Esophagus (tissue), 2 donors: ENCODE measurements at regions not wholly inside any gene's neighbourhood (a gene's known extent, or its start where the extent isn't known, plus 50 kb on each side); places are given as distances from the start of the nearest gene placed in this dataset.

ENCODE experiments used
- H3K27ac ChIP-seq, 2 donors: one replicate each; pipeline ENCODE4 v1.5.1; 2013; ENCODE audit warnings: low read depth in 2 of 2, mild to moderate bottlenecking in 2 of 2, inconsistent platforms in 1 of 2, low read length in 1 of 2, moderate library complexity in 1 of 2
- H3K27me3 ChIP-seq, 2 donors: one replicate each; pipeline ENCODE4 v1.6.1; 2013; ENCODE audit warnings: low read length in 2 of 2, control low read depth in 1 of 2, mild to moderate bottlenecking in 1 of 2; ENCODE audit not compliant: insufficient read depth in 2 of 2, control insufficient read depth in 1 of 2
- H3K36me3 ChIP-seq, 2 donors: one replicate each; pipeline ENCODE4 v1.6.1; 2013; ENCODE audit warnings: low read length in 1 of 2; ENCODE audit not compliant: control insufficient read depth in 2 of 2, insufficient read depth in 2 of 2
- H3K4me1 ChIP-seq, 2 donors: one replicate each; pipeline ENCODE4 v1.6.1; 2013; ENCODE audit warnings: low read length in 1 of 2; ENCODE audit not compliant: control insufficient read depth in 2 of 2, insufficient read depth in 2 of 2
- H3K4me3 ChIP-seq, 2 donors: one replicate each; pipeline ENCODE4 v1.5.1; 2013; ENCODE audit warnings: low read length in 2 of 2, mild to moderate bottlenecking in 2 of 2, low read depth in 1 of 2, moderate library complexity in 1 of 2
- H3K9me3 ChIP-seq, 2 donors: one replicate each; pipeline ENCODE4 v1.6.1; 2013; ENCODE audit warnings: mild to moderate bottlenecking in 2 of 2, low read depth in 1 of 2, low read length in 1 of 2, moderate library complexity in 1 of 2; ENCODE audit not compliant: control insufficient read depth in 2 of 2, insufficient read depth in 1 of 2
- WGBS, 2 donors: extraction: QIAGEN DNeasy Blood & Tissue Kit; methylation state at CpG; one replicate each; pipeline ENCODE4 v1.1.7; 2013; 5-methylcytosine and 5-hydroxymethylcytosine counted together
- donor health status: healthy with polysubstance abuse.
- donor health status: Bipolar disorder and iron deficiency.

DNA sequence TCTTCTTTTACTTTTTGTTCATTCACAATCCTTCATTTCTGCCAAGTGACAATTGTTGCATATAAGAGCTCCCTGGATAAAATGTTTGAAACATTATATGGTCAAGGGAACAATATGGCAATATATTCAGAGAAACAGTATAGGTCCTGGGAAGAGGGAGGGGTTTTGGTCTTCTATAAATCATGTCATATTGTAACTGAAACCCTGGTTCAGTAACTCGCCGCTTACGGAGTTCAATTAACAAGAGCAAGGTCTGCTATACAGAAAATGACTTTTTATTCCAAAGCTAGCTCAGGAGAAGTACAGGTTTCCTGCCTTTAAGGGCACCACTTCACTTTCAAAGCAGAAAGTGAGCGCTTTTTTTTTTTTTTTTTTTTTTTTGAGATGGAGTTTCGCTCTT, 522.1 kb upstream of the TGFBR2 start:
- WGBS, 2 donors: 91% methylated on average over 4 to 5 of the region's 5 CpGs
- Histone ChIP-seq H3K9me3 (no peaks in the 10 kb centered on the region), H3K36me3 (no peaks in the 10 kb centered on the region), H3K27ac (no peak overlapping the region), H3K4me3 (no peak overlapping the region), H3K27me3 (no peaks in the 10 kb centered on the region), H3K4me1 (no peaks in the 10 kb centered on the region)

- 86 to 90% methylated on average over 3 of the region's 3 CpGs for WGBS, 2 donors
- H3K27ac ChIP-seq: no peak overlapping the region
- no peaks in the 10 kb centered on the region for H3K4me1 ChIP-seq
- H3K36me3 ChIP-seq: no peaks in the 10 kb centered on the region
- H3K4me3 ChIP-seq: no peak overlapping the region
- H3K27me3 ChIP-seq: no peaks in the 10 kb centered on the region
- H3K9me3 ChIP-seq: no peaks in the 10 kb centered on the region
These were observed 521.4 kb upstream of the TGFBR2 start for GRCh38 chr3:30084971-30085403.

DNA sequence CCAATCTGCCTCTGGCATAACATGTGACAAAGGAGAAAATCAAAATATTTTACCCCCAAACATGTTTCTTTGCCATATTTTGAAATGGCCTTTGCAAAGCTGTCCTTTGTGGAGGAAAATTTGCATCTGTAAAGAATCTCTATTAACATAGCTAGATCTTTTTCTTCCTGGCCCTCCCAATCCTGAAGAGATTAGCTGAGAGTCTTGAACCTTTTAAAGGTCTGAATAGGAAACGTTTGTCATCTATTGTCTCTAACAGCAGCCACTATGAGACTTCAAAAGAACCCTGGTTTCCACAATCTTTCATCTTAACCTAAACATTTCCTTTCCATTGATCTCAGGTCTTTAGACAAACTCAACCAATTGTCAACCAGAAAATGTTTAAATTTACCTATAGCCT, 520.9 kb upstream of the TGFBR2 start:
- H3K4me3 ChIP-seq: no peak overlapping the region
- 25 to 32% methylated on average over 1 of the region's 1 CpG for WGBS, 2 donors
- H3K27me3 ChIP-seq: no peaks in the 10 kb centered on the region
- no peaks in the 10 kb centered on the region for H3K4me1 ChIP-seq
- H3K36me3 ChIP-seq: no peaks in the 10 kb centered on the region
- H3K9me3 ChIP-seq: no peaks in the 10 kb centered on the region
- no peak overlapping the region for H3K27ac ChIP-seq

DNA sequence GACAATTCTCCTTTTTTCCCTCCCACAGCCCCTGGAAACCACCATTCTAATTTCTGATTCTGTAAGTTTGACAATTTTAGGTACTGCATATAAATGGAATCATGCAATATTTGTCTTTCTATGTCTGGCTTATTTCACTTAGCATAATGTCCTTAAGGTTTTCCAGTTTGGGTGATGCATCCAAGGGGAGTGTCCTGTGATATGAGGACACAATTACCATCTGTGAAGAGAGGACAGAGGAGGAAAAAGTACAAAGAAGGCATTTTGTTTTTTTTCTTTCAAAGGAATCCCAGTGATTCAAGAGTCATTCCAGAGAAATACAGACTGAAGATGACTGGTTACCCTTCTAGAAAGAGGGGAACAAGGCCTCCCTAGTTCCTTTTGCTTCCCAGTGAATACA, 514.7 kb upstream of the TGFBR2 start:
- H3K27me3 ChIP-seq: no peaks in the 10 kb centered on the region
- no peaks in the 10 kb centered on the region for H3K4me1 ChIP-seq
- peaks cover 0 to 4% of the 10 kb centered on the region in 2 donors for H3K9me3 ChIP-seq
- no peak overlapping the region for H3K4me3 ChIP-seq
- no peak overlapping the region for H3K27ac ChIP-seq
- H3K36me3 ChIP-seq: no peaks in the 10 kb centered on the region

DNA sequence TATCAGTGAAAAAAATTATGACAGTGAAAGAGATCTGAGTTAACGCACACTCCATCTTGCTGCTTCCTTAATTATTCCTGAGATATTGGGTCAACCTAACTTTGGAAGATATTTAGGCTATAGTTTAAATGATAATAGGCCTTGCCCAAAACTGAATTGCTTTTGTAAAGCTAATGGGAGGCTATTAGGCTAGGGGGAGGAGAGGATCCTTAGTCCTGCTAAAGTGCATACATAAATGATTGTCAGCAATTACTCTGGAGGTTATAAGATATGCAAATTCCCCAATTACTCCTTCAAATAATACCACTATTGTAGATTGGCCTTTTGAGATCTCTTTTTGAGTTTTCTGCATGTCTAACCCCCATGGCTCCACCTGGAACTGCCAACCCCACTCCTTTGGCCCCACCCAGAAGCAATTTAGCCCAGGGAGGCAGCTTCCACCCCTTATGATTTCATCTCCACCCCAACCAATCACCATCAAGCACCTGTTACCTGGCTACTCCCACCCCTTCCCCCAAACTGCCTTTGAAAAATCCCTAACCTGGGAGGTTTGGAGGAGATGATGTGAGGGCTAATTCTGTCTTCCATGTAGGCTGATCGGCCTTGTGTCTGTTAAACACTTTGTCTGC, 509.3 kb upstream of the TGFBR2 start:
- Histone ChIP-seq H3K36me3 (no peaks in the 10 kb centered on the region), H3K27ac (no peak overlapping the region), H3K4me3 (no peak overlapping the region), H3K27me3 (no peaks in the 10 kb centered on the region), H3K9me3 (peaks cover 0 to 4% of the 10 kb centered on the region in 2 donors), H3K4me1 (no peaks in the 10 kb centered on the region)
- 93 to 95% methylated on average over 2 of the region's 2 CpGs for WGBS, 2 donors

DNA sequence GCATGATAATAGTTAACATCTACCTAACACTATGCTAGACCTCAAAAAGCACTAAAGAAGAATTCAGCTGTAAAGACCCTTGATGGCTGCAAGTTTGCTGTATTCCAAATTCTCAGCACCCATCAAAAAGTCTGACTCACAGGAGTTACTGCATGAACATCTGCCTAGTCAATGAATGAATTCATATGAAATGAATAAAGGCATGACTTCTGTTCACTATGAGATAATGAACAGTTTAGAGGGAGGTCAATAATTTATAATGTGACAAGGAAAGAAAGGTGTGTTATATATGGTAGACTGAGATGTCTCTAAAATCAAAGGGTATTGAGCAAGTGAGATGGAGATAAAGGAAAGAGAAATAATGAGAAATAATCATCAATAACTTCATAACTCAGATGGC, 508.2 kb upstream of the TGFBR2 start:
- H3K4me1 ChIP-seq: no peaks in the 10 kb centered on the region
- H3K27me3 ChIP-seq: no peaks in the 10 kb centered on the region
- no peak overlapping the region for H3K4me3 ChIP-seq
- no peaks in the 10 kb centered on the region for H3K36me3 ChIP-seq
- H3K9me3 ChIP-seq: peaks cover 0 to 4% of the 10 kb centered on the region in 2 donors
- H3K27ac ChIP-seq: no peak overlapping the region

- WGBS, 2 donors: 56 to 68% methylated on average over 2 of the region's 2 CpGs
- Histone ChIP-seq H3K27ac (no peak overlapping the region), H3K27me3 (no peaks in the 10 kb centered on the region), H3K4me3 (no peak overlapping the region), H3K9me3 (peaks cover 0 to 4% of the 10 kb centered on the region in 2 donors), H3K36me3 (no peaks in the 10 kb centered on the region), H3K4me1 (no peaks in the 10 kb centered on the region)
These were observed 507.5 kb upstream of the TGFBR2 start for GRCh38 chr3:30098653-30099455.

DNA sequence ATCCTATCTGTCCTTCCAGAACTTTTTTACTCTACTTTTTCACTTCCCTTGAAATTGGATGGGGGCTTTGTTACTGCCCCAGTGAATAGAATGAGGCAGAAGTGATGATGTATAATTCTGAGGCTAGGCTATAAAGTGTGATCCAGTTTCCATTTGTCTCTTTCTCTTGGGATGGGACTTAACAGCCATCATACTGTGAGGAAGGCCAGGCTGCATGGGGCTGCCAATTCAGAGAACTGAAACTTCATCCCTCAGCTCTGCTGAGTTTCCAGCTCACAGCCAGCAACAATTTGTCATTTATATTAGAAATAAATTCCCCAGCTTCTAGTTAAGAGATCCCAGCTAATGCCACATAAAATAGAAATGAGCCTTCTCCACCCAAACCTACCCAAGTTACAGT, 504.0 kb upstream of the TGFBR2 start:
- Histone ChIP-seq H3K27me3 (no peaks in the 10 kb centered on the region), H3K27ac (no peak overlapping the region)

DNA sequence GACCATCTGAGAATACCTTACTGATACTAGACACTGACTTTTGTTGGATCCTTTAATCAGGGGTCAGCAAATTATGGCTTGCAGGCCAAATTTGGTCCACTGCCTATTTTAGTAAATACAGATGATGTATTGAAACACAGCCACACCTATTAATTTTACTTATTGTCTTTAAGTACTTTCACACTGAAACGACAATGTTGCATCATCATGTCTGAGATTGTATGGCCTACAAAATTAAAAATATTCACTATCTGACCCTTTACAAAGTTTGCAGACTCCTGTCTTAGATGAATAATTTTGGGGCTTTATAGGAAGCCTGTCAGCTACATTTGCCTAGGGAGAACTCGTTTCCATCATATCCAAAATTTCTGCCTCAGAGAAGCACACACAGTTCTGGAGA, 503.2 kb upstream of the TGFBR2 start:
- Histone ChIP-seq H3K27ac (no peak overlapping the region), H3K9me3 (no peaks in the 10 kb centered on the region), H3K4me1 (no peaks in the 10 kb centered on the region), H3K4me3 (no peak overlapping the region), H3K36me3 (no peaks in the 10 kb centered on the region), H3K27me3 (no peaks in the 10 kb centered on the region)
- 68 to 71% methylated on average over 2 of the region's 2 CpGs for WGBS, 2 donors

More for the DNA sequence above, 504.0 kb upstream of the TGFBR2 start:
- no peaks in the 10 kb centered on the region for H3K36me3 ChIP-seq
- no peaks in the 10 kb centered on the region for H3K4me1 ChIP-seq
- H3K9me3 ChIP-seq: no peaks in the 10 kb centered on the region
- no peak overlapping the region for H3K4me3 ChIP-seq

DNA sequence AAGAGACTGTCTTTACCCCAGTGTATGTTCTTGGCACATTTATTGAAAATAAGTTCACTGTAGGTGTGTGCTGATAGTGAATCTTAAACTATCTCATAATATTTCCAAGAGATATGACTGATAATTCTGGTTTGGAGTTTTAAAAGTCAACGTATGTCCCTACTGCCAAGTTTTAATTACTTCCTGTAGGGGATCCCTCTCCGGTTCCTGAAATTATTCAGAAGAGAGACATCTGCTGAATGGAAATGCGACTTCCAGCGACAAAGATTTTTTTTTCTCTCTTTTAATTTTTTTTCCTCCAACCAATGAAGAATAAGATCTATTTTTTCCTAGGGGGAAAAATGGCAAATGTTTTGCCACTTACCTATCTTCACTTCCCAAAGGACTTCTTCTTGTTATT, 498.9 kb upstream of the TGFBR2 start:
- Histone ChIP-seq H3K36me3 (no peaks in the 10 kb centered on the region), H3K27ac (no peak overlapping the region), H3K9me3 (no peaks in the 10 kb centered on the region), H3K27me3 (no peaks in the 10 kb centered on the region), H3K4me3 (no peak overlapping the region), H3K4me1 (no peaks in the 10 kb centered on the region)
- 59 to 65% methylated on average over 4 of the region's 4 CpGs for WGBS, 2 donors
